ENCODE measurements at regions not wholly inside any gene's neighbourhood (a gene's known extent, or its start where the extent isn't known, plus 50 kb on each side); places are given as distances from the start of the nearest gene placed in this dataset.
A peak's percentile ranks its signal among the peaks of the same experiment; 100 is the strongest.
"Not testable (repeated sequence)": the region's sequence is repeated elsewhere in the genome, so short reads cannot be mapped to it uniquely, and the experiment has no call there.

GRCh38 chr6:58047865-58048264 lies 730.4 kb downstream of the PRIM2 start:
- H3K27ac ChIP-seq, result not testable (repeated sequence)
- peak; percentile 11; the same call in 1 of the 2 replicates for TF ChIP-seq CTCF (IDR thresholded peaks at IDR 0.05)

- not testable (repeated sequence) for H3K27ac ChIP-seq
These were observed 738.2 kb downstream of the PRIM2 start for GRCh38 chr6:58055465-58056176.

- H3K27ac ChIP-seq, result not testable (repeated sequence)
These were observed 742.3 kb downstream of the PRIM2 start for GRCh38 chr6:58059701-58060100.

- H3K27ac ChIP-seq, result not testable (repeated sequence)
These were observed 746.1 kb downstream of the PRIM2 start for GRCh38 chr6:58063542-58063941.

- not testable (repeated sequence) for H3K27ac ChIP-seq
These were observed 750.6 kb downstream of the PRIM2 start for GRCh38 chr6:58067867-58068548.

GRCh38 chr6:58073263-58073662 lies 755.8 kb downstream of the PRIM2 start:
- no peak overlapping the region for H3K27ac ChIP-seq
- TF ChIP-seq ZFX (IDR thresholded peaks at IDR 0.05; ENCODE audit: borderline replicate concordance) (no peak), CTCF (IDR thresholded peaks at IDR 0.05) (no peak)

- H3K27ac ChIP-seq, result not testable (repeated sequence)
These were observed 772.6 kb downstream of the PRIM2 start for GRCh38 chr6:58090067-58090466.

GRCh38 chr6:58097251-58097650 lies 779.8 kb downstream of the PRIM2 start:
- H3K27ac ChIP-seq, result not testable (repeated sequence)

- TF ChIP-seq CTCF (IDR thresholded peaks at IDR 0.05) (no peak), ZFX (IDR thresholded peaks at IDR 0.05; ENCODE audit: borderline replicate concordance) (no peak)
- H3K27ac ChIP-seq, result no peak overlapping the region
These were observed 796.5 kb downstream of the PRIM2 start for GRCh38 chr6:58113960-58114359.

- H3K27ac ChIP-seq, result peak overlapping the region; percentile 62
These were observed 799.7 kb downstream of the PRIM2 start for GRCh38 chr6:58117162-58117561.

GRCh38 chr6:58121616-58122015 lies 804.2 kb downstream of the PRIM2 start:
- not testable (repeated sequence) for H3K27ac ChIP-seq

GRCh38 chr6:58123770-58124169 lies 806.3 kb downstream of the PRIM2 start:
- H3K27ac ChIP-seq, result not testable (repeated sequence)

- not testable (repeated sequence) for H3K27ac ChIP-seq
These were observed 811.1 kb downstream of the PRIM2 start for GRCh38 chr6:58128549-58128948.

- not testable (repeated sequence) for H3K27ac ChIP-seq
These were observed 811.7 kb downstream of the PRIM2 start for GRCh38 chr6:58129098-58129497.

- not testable (repeated sequence) for H3K27ac ChIP-seq
These were observed 822.3 kb downstream of the PRIM2 start for GRCh38 chr6:58139746-58140145.

GRCh38 chr6:58171025-58171424 lies 853.6 kb downstream of the PRIM2 start:
- H3K27ac ChIP-seq, result not testable (repeated sequence)

GRCh38 chr6:58181557-58182065 lies 864.2 kb downstream of the PRIM2 start:
- H3K27ac ChIP-seq, result not testable (repeated sequence)

- not testable (repeated sequence) for H3K27ac ChIP-seq
These were observed 867.9 kb downstream of the PRIM2 start for GRCh38 chr6:58185300-58185699.

Measured in 22Rv1 (cell line).